ENCODE measurements at regions not wholly inside any gene's neighbourhood (a gene's known extent, or its start where the extent isn't known, plus 50 kb on each side); places are given as distances from the start of the nearest gene placed in this dataset.

DNA sequence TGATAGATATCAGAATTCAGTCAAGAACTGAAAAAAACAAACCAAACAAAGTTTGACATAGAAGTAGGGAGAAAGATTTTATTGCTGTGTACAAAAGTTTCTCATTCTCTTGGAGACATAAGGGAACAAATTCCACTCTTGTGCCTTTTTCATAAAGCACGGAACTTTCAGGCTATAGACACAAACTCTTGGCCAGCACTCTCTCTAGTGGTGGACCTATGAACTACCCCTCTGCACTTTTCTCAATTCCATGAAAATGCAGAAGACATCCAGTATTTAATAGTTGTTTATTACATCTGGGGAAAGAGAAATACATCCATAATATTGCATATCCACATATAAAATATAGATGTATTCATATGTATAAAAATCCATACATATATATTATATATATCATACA lies 291.6 kb upstream of the HS3ST1 start:
- dilution Hi-C loops (cut with MboI; ENCODE audit: extremely low pct_ligation_motif_present, low sequenced_read_pairs): no loop called here

DNA sequence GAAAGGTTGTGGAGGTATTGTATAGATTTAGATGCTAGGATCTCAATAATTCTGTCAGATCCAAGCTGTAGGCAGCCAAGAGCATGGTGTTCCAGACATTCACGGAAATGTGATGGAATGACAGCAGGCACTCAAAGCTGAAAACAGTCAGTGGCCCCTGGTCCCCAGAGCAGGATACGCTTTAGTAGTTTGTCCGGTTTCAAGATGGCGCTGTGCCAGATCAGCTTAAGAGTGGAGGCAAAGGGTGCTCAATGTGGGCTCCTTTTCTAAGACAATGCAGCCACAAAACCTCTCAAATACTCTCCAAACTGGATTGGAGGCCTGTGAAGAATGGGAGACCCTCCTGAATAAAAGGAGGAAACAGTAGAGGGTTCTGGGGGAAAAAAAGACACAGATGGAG lies 291.2 kb upstream of the HS3ST1 start:
- Histone ChIP-seq H3K36me3 (ENCODE audit: control insufficient read depth in 2 of 2, extremely low read depth in 1 of 2, insufficient read depth in 2 of 2, low read length in 2 of 2) (no peaks in the 10 kb centered on the region), H3K4me1 (ENCODE audit: control insufficient read depth, extremely low read depth, insufficient read depth, low read length) (peaks cover 3% of the 10 kb centered on the region), H3K79me2 (ENCODE audit: control insufficient read depth, insufficient read depth, low read length) (no peaks in the 10 kb centered on the region), H3K27me3 (ENCODE audit: control insufficient read depth, extremely low read depth, insufficient read depth, low read length) (no peaks in the 10 kb centered on the region), H3K9ac (ENCODE audit: control insufficient read depth, extremely low read depth, insufficient read depth, low read length) (no peak overlapping the region), H4K20me1 (ENCODE audit: control insufficient read depth, extremely low read depth, insufficient read depth, low read length) (no peaks in the 10 kb centered on the region), H3K9me3 (ENCODE audit: control insufficient read depth, low read depth, low read length) (no peaks in the 10 kb centered on the region), H3K4me2 (ENCODE audit: control insufficient read depth, extremely low read depth, insufficient read depth, low read depth, low read length) (no peak overlapping the region), H3K4me3 (ENCODE audit: control insufficient read depth in 2 of 3, extremely low read depth in 1 of 3, insufficient read depth in 2 of 3, low read depth in 1 of 3, low read length in 3 of 3) (no peak overlapping the region), H3K27ac (ENCODE audit: control insufficient read depth, insufficient read depth, low read length) (peak overlapping the region; percentile 60), H3K9me1 (ENCODE audit: control insufficient read depth, extremely low read depth, insufficient read depth, low read length) (no peaks in the 10 kb centered on the region), H2AFZ (ENCODE audit: control insufficient read depth, low read length) (peak overlapping the region; percentile 76)
- DNase-seq (ENCODE audit: low read depth, low spot score) (no peak), FAIRE-seq (no peak)
- TF ChIP-seq, protein P1, sequence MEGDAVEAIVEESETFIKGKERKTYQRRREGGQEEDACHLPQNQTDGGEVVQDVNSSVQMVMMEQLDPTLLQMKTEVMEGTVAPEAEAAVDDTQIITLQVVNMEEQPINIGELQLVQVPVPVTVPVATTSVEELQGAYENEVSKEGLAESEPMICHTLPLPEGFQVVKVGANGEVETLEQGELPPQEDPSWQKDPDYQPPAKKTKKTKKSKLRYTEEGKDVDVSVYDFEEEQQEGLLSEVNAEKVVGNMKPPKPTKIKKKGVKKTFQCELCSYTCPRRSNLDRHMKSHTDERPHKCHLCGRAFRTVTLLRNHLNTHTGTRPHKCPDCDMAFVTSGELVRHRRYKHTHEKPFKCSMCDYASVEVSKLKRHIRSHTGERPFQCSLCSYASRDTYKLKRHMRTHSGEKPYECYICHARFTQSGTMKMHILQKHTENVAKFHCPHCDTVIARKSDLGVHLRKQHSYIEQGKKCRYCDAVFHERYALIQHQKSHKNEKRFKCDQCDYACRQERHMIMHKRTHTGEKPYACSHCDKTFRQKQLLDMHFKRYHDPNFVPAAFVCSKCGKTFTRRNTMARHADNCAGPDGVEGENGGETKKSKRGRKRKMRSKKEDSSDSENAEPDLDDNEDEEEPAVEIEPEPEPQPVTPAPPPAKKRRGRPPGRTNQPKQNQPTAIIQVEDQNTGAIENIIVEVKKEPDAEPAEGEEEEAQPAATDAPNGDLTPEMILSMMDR (optimal IDR thresholded peaks at IDR 0.05 in 1 of 3, IDR thresholded peaks at IDR 0.05 in 1 of 3, conservative IDR thresholded peaks at IDR 0.05 in 1 of 3; ENCODE audit: extremely low read depth in 1 of 3, insufficient read depth in 2 of 3, low read length in 3 of 3): no peak
- no peak for TF ChIP-seq EZH2 (IDR thresholded peaks at IDR 0.05; ENCODE audit: low read length)
- dilution Hi-C loops (cut with MboI; ENCODE audit: extremely low pct_ligation_motif_present, low sequenced_read_pairs): no loop called here

More for the DNA sequence above, 291.6 kb upstream of the HS3ST1 start:
- no peak overlapping the region for H3K4me3 ChIP-seq (ENCODE audit: control insufficient read depth in 2 of 3, extremely low read depth in 1 of 3, insufficient read depth in 2 of 3, low read depth in 1 of 3, low read length in 3 of 3)
- no peaks in the 10 kb centered on the region for H3K9me3 ChIP-seq (ENCODE audit: control insufficient read depth, low read depth, low read length)
- H3K4me2 ChIP-seq (ENCODE audit: control insufficient read depth, extremely low read depth, insufficient read depth, low read depth, low read length): no peak overlapping the region
- no peaks in the 10 kb centered on the region for H3K79me2 ChIP-seq (ENCODE audit: control insufficient read depth, insufficient read depth, low read length)
- no peak for TF ChIP-seq EZH2 (IDR thresholded peaks at IDR 0.05; ENCODE audit: low read length)
- TF ChIP-seq, protein P1 (optimal IDR thresholded peaks at IDR 0.05 in 1 of 3, IDR thresholded peaks at IDR 0.05 in 1 of 3, conservative IDR thresholded peaks at IDR 0.05 in 1 of 3; ENCODE audit: extremely low read depth in 1 of 3, insufficient read depth in 2 of 3, low read length in 3 of 3): peak; percentile 62 to 74 (median 73)
- H4K20me1 ChIP-seq (ENCODE audit: control insufficient read depth, extremely low read depth, insufficient read depth, low read length): no peaks in the 10 kb centered on the region
- DNase-seq (ENCODE audit: low read depth, low spot score) (no peak), FAIRE-seq (peak; percentile 82)
- peaks cover 3% of the 10 kb centered on the region for H3K4me1 ChIP-seq (ENCODE audit: control insufficient read depth, extremely low read depth, insufficient read depth, low read length)
- H3K27ac ChIP-seq (ENCODE audit: control insufficient read depth, insufficient read depth, low read length): peak overlapping the region; percentile 60
- H3K36me3 ChIP-seq (ENCODE audit: control insufficient read depth in 2 of 2, extremely low read depth in 1 of 2, insufficient read depth in 2 of 2, low read length in 2 of 2): no peaks in the 10 kb centered on the region
- H3K9ac ChIP-seq (ENCODE audit: control insufficient read depth, extremely low read depth, insufficient read depth, low read length): no peak overlapping the region
- H2AFZ ChIP-seq (ENCODE audit: control insufficient read depth, low read length): peak overlapping the region; percentile 76
- no peaks in the 10 kb centered on the region for H3K27me3 ChIP-seq (ENCODE audit: control insufficient read depth, extremely low read depth, insufficient read depth, low read length)
- no peaks in the 10 kb centered on the region for H3K9me1 ChIP-seq (ENCODE audit: control insufficient read depth, extremely low read depth, insufficient read depth, low read length)

Measured in keratinocyte (primary cell).